ENCODE measurements at regions not wholly inside any gene's neighbourhood (a gene's known extent, or its start where the extent isn't known, plus 50 kb on each side); places are given as distances from the start of the nearest gene placed in this dataset.

GRCh38 chr6:76533661-76534060 lies 461.2 kb upstream of the IMPG1 start:
- Histone ChIP-seq H3K36me3 (no peaks in the 10 kb centered on the region), H3K9me3 (peaks cover 4% of the 10 kb centered on the region), H3K4me1 (ENCODE audit: control insufficient read depth in 1 of 2, low read depth in 2 of 2) (no peaks in the 10 kb centered on the region), H3K27me3 (replicated peaks; ENCODE audit: insufficient read depth) (no peaks in the 10 kb centered on the region), H3K27ac (no peak overlapping the region), H3K4me3 (no peak overlapping the region)
- no peak for TF ChIP-seq CTCF (IDR thresholded peaks at IDR 0.05)
- ATAC-seq (ENCODE audit: insufficient number of reproducible peaks, low FRiP score, low read depth): no peak
- DNase-seq (ENCODE audit: low spot score): no peak

- H3K27me3 ChIP-seq (replicated peaks; ENCODE audit: insufficient read depth): no peaks in the 10 kb centered on the region
- DNase-seq (ENCODE audit: low spot score) (no peak), ATAC-seq (ENCODE audit: insufficient number of reproducible peaks, low FRiP score, low read depth) (no peak)
- H3K4me3 ChIP-seq: no peak overlapping the region
- H3K27ac ChIP-seq: no peak overlapping the region
- no peaks in the 10 kb centered on the region for H3K4me1 ChIP-seq (ENCODE audit: control insufficient read depth in 1 of 2, low read depth in 2 of 2)
- peaks cover 4% of the 10 kb centered on the region for H3K9me3 ChIP-seq
- no peaks in the 10 kb centered on the region for H3K36me3 ChIP-seq
- no peak for TF ChIP-seq CTCF (IDR thresholded peaks at IDR 0.05)
These were observed 460.2 kb upstream of the IMPG1 start for GRCh38 chr6:76532647-76533046.

GRCh38 chr6:76518443-76518842 lies 446.0 kb upstream of the IMPG1 start:
- no peaks in the 10 kb centered on the region for H3K9me3 ChIP-seq
- ATAC-seq (ENCODE audit: insufficient number of reproducible peaks, low FRiP score, low read depth) (no peak), DNase-seq (ENCODE audit: low spot score) (no peak)
- no peak for TF ChIP-seq CTCF (IDR thresholded peaks at IDR 0.05)
- no peaks in the 10 kb centered on the region for H3K36me3 ChIP-seq
- no peak overlapping the region for H3K4me3 ChIP-seq
- no peaks in the 10 kb centered on the region for H3K4me1 ChIP-seq (ENCODE audit: control insufficient read depth in 1 of 2, low read depth in 2 of 2)
- no peak overlapping the region for H3K27ac ChIP-seq
- H3K27me3 ChIP-seq (replicated peaks; ENCODE audit: insufficient read depth): no peaks in the 10 kb centered on the region

- no peak overlapping the region for H3K27ac ChIP-seq
- no peaks in the 10 kb centered on the region for H3K9me3 ChIP-seq
- H3K4me1 ChIP-seq (ENCODE audit: control insufficient read depth in 1 of 2, low read depth in 2 of 2): no peaks in the 10 kb centered on the region
- no peaks in the 10 kb centered on the region for H3K27me3 ChIP-seq (replicated peaks; ENCODE audit: insufficient read depth)
- DNase-seq (ENCODE audit: low spot score): no peak
- no peak overlapping the region for H3K4me3 ChIP-seq
- no peaks in the 10 kb centered on the region for H3K36me3 ChIP-seq
- ATAC-seq (ENCODE audit: insufficient number of reproducible peaks, low FRiP score, low read depth): no peak
- no peak for TF ChIP-seq CTCF (IDR thresholded peaks at IDR 0.05)
These were observed 444.5 kb upstream of the IMPG1 start for GRCh38 chr6:76516924-76517323.

GRCh38 chr6:76510489-76510888 lies 438.0 kb upstream of the IMPG1 start:
- no peak overlapping the region for H3K4me3 ChIP-seq
- ATAC-seq (ENCODE audit: insufficient number of reproducible peaks, low FRiP score, low read depth) (no peak), DNase-seq (ENCODE audit: low spot score) (no peak)
- H3K4me1 ChIP-seq (ENCODE audit: control insufficient read depth in 1 of 2, low read depth in 2 of 2): no peaks in the 10 kb centered on the region
- no peaks in the 10 kb centered on the region for H3K9me3 ChIP-seq
- H3K36me3 ChIP-seq: no peaks in the 10 kb centered on the region
- TF ChIP-seq CTCF (IDR thresholded peaks at IDR 0.05): no peak
- H3K27ac ChIP-seq: no peak overlapping the region
- H3K27me3 ChIP-seq (replicated peaks; ENCODE audit: insufficient read depth): no peaks in the 10 kb centered on the region

Data from thoracic aorta (tissue), 2 donors.